Colonic mucosa (tissue), 4 donors: ENCODE measurements at regions not wholly inside any gene's neighbourhood (a gene's known extent, or its start where the extent isn't known, plus 50 kb on each side); places are given as distances from the start of the nearest gene placed in this dataset.
"Not testable (repeated sequence)": the region's sequence is repeated elsewhere in the genome, so short reads cannot be mapped to it uniquely, and the experiment has no call there.

Experiments
- DNase-seq: peaks from one replicate; pipeline ENCODE4 v3.0.0-alpha.2; 2020
- H3K27ac ChIP-seq: fragments of 200-600 bp; one replicate; pipeline ENCODE4 v1.8.0; 2021
- H3K27me3 ChIP-seq: fragments of 200-600 bp; one replicate; pipeline ENCODE4 v1.8.0; 2021
- H3K36me3 ChIP-seq: fragments of 200-600 bp; one replicate; pipeline ENCODE4 v1.8.0; 2021
- H3K4me1 ChIP-seq: fragments of 200-600 bp; one replicate; pipeline ENCODE4 v1.8.0; 2021; ENCODE audit warnings: mild to moderate bottlenecking
- H3K4me3 ChIP-seq: fragments of 200-600 bp; one replicate; pipeline ENCODE4 v1.8.0; 2021
- H3K9ac ChIP-seq, 2 donors: one replicate each; pipeline ENCODE4 v1.7.0; 2013; ENCODE audit warnings: control low read depth in 2 of 2, low read depth in 2 of 2, low read length in 2 of 2
- H3K9me3 ChIP-seq: fragments of 200-600 bp; one replicate; pipeline ENCODE4 v1.8.0; 2021
- CTCF ChIP-seq: fragments of 200-600 bp; IDR thresholded peaks from one replicate; pipeline ENCODE4 v1.8.0; 2022; ENCODE audit warnings: antibody characterized with exemption, mild to moderate bottlenecking
- intact Hi-C: fragments of 100-400 bp; cut with DNase I; formaldehyde crosslinking; loops from one replicate; pipeline ENCODE4 v1.14.1; 2022
- donor health status: healthy.
- donor health status: DM: no; HTN: no; CAD: no.
- donor health status: DM: no; HTN: no; CAD: no.

GRCh38 chr6:21282360-21282759 lies 311.2 kb upstream of the SOX4 start:
- DNase-seq, H3K27ac ChIP-seq, H3K4me3 ChIP-seq, H3K36me3 ChIP-seq, H3K9me3 ChIP-seq, H3K9ac ChIP-seq, H3K4me1 ChIP-seq, H3K27me3 ChIP-seq, intact Hi-C loops: not testable (repeated sequence)

GRCh38 chr6:21284166-21284565 lies 309.4 kb upstream of the SOX4 start:
- H3K4me1 ChIP-seq: no peaks in the 10 kb centered on the region
- H3K27me3 ChIP-seq: no peaks in the 10 kb centered on the region
- TF ChIP-seq CTCF: no peak
- intact Hi-C loops: no loop called here
- no peak overlapping the region for H3K27ac ChIP-seq
- no peaks in the 10 kb centered on the region for H3K36me3 ChIP-seq
- H3K9me3 ChIP-seq: no peaks in the 10 kb centered on the region
- no peak for DNase-seq
- H3K9ac ChIP-seq: no peak overlapping the region
- H3K4me3 ChIP-seq: no peak overlapping the region

GRCh38 chr6:21284706-21285105 lies 308.8 kb upstream of the SOX4 start:
- no peaks in the 10 kb centered on the region for H3K4me1 ChIP-seq
- DNase-seq: no peak
- H3K27ac ChIP-seq: no peak overlapping the region
- H3K36me3 ChIP-seq: no peaks in the 10 kb centered on the region
- H3K27me3 ChIP-seq: no peaks in the 10 kb centered on the region
- no peak overlapping the region for H3K9ac ChIP-seq
- H3K4me3 ChIP-seq: no peak overlapping the region
- no peaks in the 10 kb centered on the region for H3K9me3 ChIP-seq
- intact Hi-C loops: no loop called here
- TF ChIP-seq CTCF: no peak

GRCh38 chr6:21294144-21294543 lies 299.4 kb upstream of the SOX4 start:
- Histone ChIP-seq H3K9me3 (no peaks in the 10 kb centered on the region), H3K4me3 (no peak overlapping the region), H3K9ac (no peak overlapping the region), H3K4me1 (no peaks in the 10 kb centered on the region), H3K27ac (no peak overlapping the region), H3K27me3 (no peaks in the 10 kb centered on the region), H3K36me3 (no peaks in the 10 kb centered on the region)
- no peak for TF ChIP-seq CTCF
- intact Hi-C loops: no loop called here
- no peak for DNase-seq

- Histone ChIP-seq H3K36me3 (no peaks in the 10 kb centered on the region), H3K9me3 (no peaks in the 10 kb centered on the region), H3K4me1 (no peaks in the 10 kb centered on the region), H3K9ac (no peak overlapping the region), H3K27me3 (no peaks in the 10 kb centered on the region), H3K4me3 (no peak overlapping the region), H3K27ac (no peak overlapping the region)
- no peak for TF ChIP-seq CTCF
- intact Hi-C loops: no loop called here
- no peak for DNase-seq
These were observed 297.9 kb upstream of the SOX4 start for GRCh38 chr6:21295506-21296240.

GRCh38 chr6:21297665-21298064 lies 295.9 kb upstream of the SOX4 start:
- Histone ChIP-seq H3K9ac (no peak overlapping the region), H3K4me1 (no peaks in the 10 kb centered on the region), H3K9me3 (no peaks in the 10 kb centered on the region), H3K27ac (no peak overlapping the region), H3K4me3 (no peak overlapping the region), H3K36me3 (no peaks in the 10 kb centered on the region), H3K27me3 (no peaks in the 10 kb centered on the region)
- no peak for DNase-seq
- intact Hi-C loops: no loop called here
- no peak for TF ChIP-seq CTCF
